Adrenal gland (tissue), 5 donors: ENCODE measurements at regions not wholly inside any gene's neighbourhood (a gene's known extent, or its start where the extent isn't known, plus 50 kb on each side); places are given as distances from the start of the nearest gene placed in this dataset.

Source experiments
- CTCF ChIP-seq, 6 experiments: fragments of 450-650 bp in 4 of 6; fragments of 200-600 bp in 2 of 6; sonication (generic) in 1 of 6; IDR thresholded peaks; 1 replicate in 5 of 6; 2 replicates in 1 of 6; pipeline versions ENCODE4 v1.5.1 to v1.8.0; 2016 to 2021; ENCODE audit warnings: antibody characterized with exemption in 6 of 6, mild to moderate bottlenecking in 2 of 6, moderate library complexity in 1 of 6
- POLR2A ChIP-seq, 2 donors: fragments of 450-650 bp; IDR thresholded peaks; one replicate each; pipeline ENCODE4 v1.6.1; 2017; ENCODE audit warnings: antibody characterized with exemption in 2 of 2, mild to moderate bottlenecking in 2 of 2, moderate library complexity in 1 of 2
- donor health status: DM: no; HTN: no; CAD: no.

GRCh38 chr10:131641231-131641630 is 259.6 kb upstream of the PPP2R2D start:
- TF ChIP-seq CTCF (IDR thresholded peaks at IDR 0.05) (no peak), POLR2A (IDR thresholded peaks at IDR 0.05) (no peak)
